ENCODE measurements at regions not wholly inside any gene's neighbourhood (a gene's known extent, or its start where the extent isn't known, plus 50 kb on each side); places are given as distances from the start of the nearest gene placed in this dataset.
A peak's percentile ranks its signal among the peaks of the same experiment; 100 is the strongest.

GRCh38 chr10:78137147-78137546 is 103.5 kb downstream of the RPS24 start:
- Mint-ChIP-seq H3K9me3 (ENCODE audit: unreplicated experiment) (peaks cover 29% of the 10 kb centered on the region), H3K4me1 (ENCODE audit: low read depth, unreplicated experiment) (peaks cover 35% of the 10 kb centered on the region), H3K36me3 (ENCODE audit: unreplicated experiment) (no peaks in the 10 kb centered on the region), H3K27me3 (ENCODE audit: unreplicated experiment) (peaks cover 16% of the 10 kb centered on the region), H3K4me3 (ENCODE audit: unreplicated experiment) (no peak overlapping the region), H3K27ac (ENCODE audit: unreplicated experiment) (no peak overlapping the region)
- TF ChIP-seq, protein P1, sequence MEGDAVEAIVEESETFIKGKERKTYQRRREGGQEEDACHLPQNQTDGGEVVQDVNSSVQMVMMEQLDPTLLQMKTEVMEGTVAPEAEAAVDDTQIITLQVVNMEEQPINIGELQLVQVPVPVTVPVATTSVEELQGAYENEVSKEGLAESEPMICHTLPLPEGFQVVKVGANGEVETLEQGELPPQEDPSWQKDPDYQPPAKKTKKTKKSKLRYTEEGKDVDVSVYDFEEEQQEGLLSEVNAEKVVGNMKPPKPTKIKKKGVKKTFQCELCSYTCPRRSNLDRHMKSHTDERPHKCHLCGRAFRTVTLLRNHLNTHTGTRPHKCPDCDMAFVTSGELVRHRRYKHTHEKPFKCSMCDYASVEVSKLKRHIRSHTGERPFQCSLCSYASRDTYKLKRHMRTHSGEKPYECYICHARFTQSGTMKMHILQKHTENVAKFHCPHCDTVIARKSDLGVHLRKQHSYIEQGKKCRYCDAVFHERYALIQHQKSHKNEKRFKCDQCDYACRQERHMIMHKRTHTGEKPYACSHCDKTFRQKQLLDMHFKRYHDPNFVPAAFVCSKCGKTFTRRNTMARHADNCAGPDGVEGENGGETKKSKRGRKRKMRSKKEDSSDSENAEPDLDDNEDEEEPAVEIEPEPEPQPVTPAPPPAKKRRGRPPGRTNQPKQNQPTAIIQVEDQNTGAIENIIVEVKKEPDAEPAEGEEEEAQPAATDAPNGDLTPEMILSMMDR (IDR thresholded peaks at IDR 0.05; ENCODE audit: partially characterized antibody, unreplicated experiment), result no peak
- no peak for DNase-seq

DNA sequence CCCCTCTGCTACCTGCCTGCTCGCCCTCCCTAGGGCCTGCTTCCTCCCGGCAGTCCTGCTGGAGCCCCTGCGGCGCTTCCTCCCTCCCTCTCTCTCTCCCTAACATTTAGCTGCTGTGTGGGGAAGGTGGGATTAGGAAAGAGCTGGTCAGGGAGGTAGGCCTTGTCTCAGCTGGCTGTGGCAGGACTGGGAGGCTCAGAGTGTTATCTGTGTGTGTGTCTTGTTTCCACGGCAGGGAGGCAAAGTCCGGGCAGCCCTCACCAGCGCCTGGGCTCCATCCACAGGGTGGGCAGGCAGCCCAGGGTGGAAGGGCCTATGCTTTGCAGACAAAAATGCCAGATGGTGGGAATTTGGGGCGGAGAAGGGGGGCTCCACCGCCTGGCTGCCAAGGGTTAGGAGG is 105.7 kb downstream of the RPS24 start:
- H3K27ac Mint-ChIP-seq (ENCODE audit: unreplicated experiment), result peak overlapping the region; percentile 88
- peaks cover 29% of the 10 kb centered on the region for H3K9me3 Mint-ChIP-seq (ENCODE audit: unreplicated experiment)
- H3K27me3 Mint-ChIP-seq (ENCODE audit: unreplicated experiment), result peaks cover 20% of the 10 kb centered on the region
- TF ChIP-seq, protein P1 (IDR thresholded peaks at IDR 0.05; ENCODE audit: partially characterized antibody, unreplicated experiment), result no peak
- no peaks in the 10 kb centered on the region for H3K36me3 Mint-ChIP-seq (ENCODE audit: unreplicated experiment)
- peak overlapping the region; percentile 16 for H3K4me3 Mint-ChIP-seq (ENCODE audit: unreplicated experiment)
- peak; percentile 80 for DNase-seq
- H3K4me1 Mint-ChIP-seq (ENCODE audit: low read depth, unreplicated experiment), result peaks cover 40% of the 10 kb centered on the region

- Mint-ChIP-seq H3K9me3 (ENCODE audit: unreplicated experiment) (peaks cover 29% of the 10 kb centered on the region), H3K36me3 (ENCODE audit: unreplicated experiment) (peaks cover 3% of the 10 kb centered on the region), H3K27ac (ENCODE audit: unreplicated experiment) (peak overlapping the region; percentile 88), H3K4me1 (ENCODE audit: low read depth, unreplicated experiment) (peaks cover 40% of the 10 kb centered on the region), H3K4me3 (ENCODE audit: unreplicated experiment) (peak overlapping the region; percentile 50), H3K27me3 (ENCODE audit: unreplicated experiment) (peaks cover 20% of the 10 kb centered on the region)
- TF ChIP-seq, protein P1 (IDR thresholded peaks at IDR 0.05; ENCODE audit: partially characterized antibody, unreplicated experiment), result no peak
- peak; percentile 24 for DNase-seq
These were observed 106.5 kb downstream of the RPS24 start for GRCh38 chr10:78140066-78140630.

DNA sequence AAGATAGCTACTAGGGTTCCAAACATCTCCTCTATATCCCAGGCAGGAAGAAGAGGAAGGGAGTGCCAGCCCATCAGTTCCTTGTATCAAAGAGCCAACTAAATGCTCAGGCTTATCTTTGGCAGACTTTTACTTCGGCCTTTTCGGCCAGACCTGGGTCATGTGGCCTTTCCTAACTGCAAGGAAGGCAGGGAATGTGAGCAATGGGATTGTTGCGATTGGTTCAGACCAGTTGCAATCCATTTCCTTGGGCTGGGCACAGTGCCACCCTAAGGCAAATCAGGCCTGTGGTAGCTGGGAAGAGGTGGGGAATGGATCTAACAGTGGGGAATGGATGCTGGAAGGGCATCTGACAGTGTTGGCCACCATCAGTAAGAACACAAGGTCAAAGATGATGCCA is 109.9 kb downstream of the RPS24 start:
- H3K27me3 Mint-ChIP-seq (ENCODE audit: unreplicated experiment), result peaks cover 22% of the 10 kb centered on the region
- H3K4me1 Mint-ChIP-seq (ENCODE audit: low read depth, unreplicated experiment), result peaks cover 34% of the 10 kb centered on the region
- DNase-seq, result no peak
- TF ChIP-seq, protein P1 (IDR thresholded peaks at IDR 0.05; ENCODE audit: partially characterized antibody, unreplicated experiment), result no peak
- H3K36me3 Mint-ChIP-seq (ENCODE audit: unreplicated experiment), result peaks cover 5% of the 10 kb centered on the region
- peaks cover 24% of the 10 kb centered on the region for H3K9me3 Mint-ChIP-seq (ENCODE audit: unreplicated experiment)
- no peak overlapping the region for H3K4me3 Mint-ChIP-seq (ENCODE audit: unreplicated experiment)
- H3K27ac Mint-ChIP-seq (ENCODE audit: unreplicated experiment), result no peak overlapping the region

- Mint-ChIP-seq H3K27ac (ENCODE audit: unreplicated experiment) (no peak overlapping the region), H3K4me1 (ENCODE audit: low read depth, unreplicated experiment) (peaks cover 31% of the 10 kb centered on the region), H3K9me3 (ENCODE audit: unreplicated experiment) (peaks cover 9% of the 10 kb centered on the region), H3K27me3 (ENCODE audit: unreplicated experiment) (peaks cover 8% of the 10 kb centered on the region), H3K4me3 (ENCODE audit: unreplicated experiment) (no peak overlapping the region), H3K36me3 (ENCODE audit: unreplicated experiment) (peaks cover 5% of the 10 kb centered on the region)
- DNase-seq, result no peak
- TF ChIP-seq, protein P1 (IDR thresholded peaks at IDR 0.05; ENCODE audit: partially characterized antibody, unreplicated experiment), result no peak
These were observed 112.5 kb downstream of the RPS24 start for GRCh38 chr10:78146200-78146599.
